Nephron progenitor cell (in vitro differentiated cells): ENCODE measurements at regions not wholly inside any gene's neighbourhood (a gene's known extent, or its start where the extent isn't known, plus 50 kb on each side); places are given as distances from the start of the nearest gene placed in this dataset.

Source experiments
- DNase-seq: peaks from one replicate; pipeline ENCODE4 v3.0.0; 2021
- H3K27ac Mint-ChIP-seq: 2 replicates; pipeline ENCODE4 v1.8.0; 2021; ENCODE audit warnings: mild to moderate bottlenecking, moderate library complexity, mixed read lengths
- H3K27me3 Mint-ChIP-seq: 2 replicates; pipeline ENCODE4 v1.8.0; 2021; ENCODE audit warnings: mild to moderate bottlenecking, low read depth, mixed read lengths; ENCODE audit not compliant: poor library complexity
- H3K36me3 Mint-ChIP-seq: 2 replicates; pipeline ENCODE4 v1.8.0; 2021; ENCODE audit warnings: low read depth, mixed read lengths
- H3K4me1 Mint-ChIP-seq: 2 replicates; pipeline ENCODE4 v1.8.0; 2021; ENCODE audit warnings: mixed read lengths
- H3K4me3 Mint-ChIP-seq: 2 replicates; pipeline ENCODE4 v1.8.0; 2021; ENCODE audit warnings: mild to moderate bottlenecking, moderate library complexity, mixed read lengths
- H3K9me3 Mint-ChIP-seq: 2 replicates; pipeline ENCODE4 v1.8.0; 2021; ENCODE audit warnings: mild to moderate bottlenecking, moderate library complexity, mixed read lengths
- TF ChIP-seq, protein P1 (sequence below): fragments of 200-600 bp; sonication (generic); IDR thresholded peaks from 2 replicates; pipeline ENCODE4 v1.5.0; 2021; ENCODE audit warnings: antibody characterized with exemption

- Mint-ChIP-seq H3K9me3 (no peaks in the 10 kb centered on the region), H3K4me1 (peaks cover 38% of the 10 kb centered on the region), H3K27me3 (peaks cover 2% of the 10 kb centered on the region), H3K4me3 (no peak overlapping the region), H3K27ac (no peak overlapping the region), H3K36me3 (no peaks in the 10 kb centered on the region)
- TF ChIP-seq, protein P1, sequence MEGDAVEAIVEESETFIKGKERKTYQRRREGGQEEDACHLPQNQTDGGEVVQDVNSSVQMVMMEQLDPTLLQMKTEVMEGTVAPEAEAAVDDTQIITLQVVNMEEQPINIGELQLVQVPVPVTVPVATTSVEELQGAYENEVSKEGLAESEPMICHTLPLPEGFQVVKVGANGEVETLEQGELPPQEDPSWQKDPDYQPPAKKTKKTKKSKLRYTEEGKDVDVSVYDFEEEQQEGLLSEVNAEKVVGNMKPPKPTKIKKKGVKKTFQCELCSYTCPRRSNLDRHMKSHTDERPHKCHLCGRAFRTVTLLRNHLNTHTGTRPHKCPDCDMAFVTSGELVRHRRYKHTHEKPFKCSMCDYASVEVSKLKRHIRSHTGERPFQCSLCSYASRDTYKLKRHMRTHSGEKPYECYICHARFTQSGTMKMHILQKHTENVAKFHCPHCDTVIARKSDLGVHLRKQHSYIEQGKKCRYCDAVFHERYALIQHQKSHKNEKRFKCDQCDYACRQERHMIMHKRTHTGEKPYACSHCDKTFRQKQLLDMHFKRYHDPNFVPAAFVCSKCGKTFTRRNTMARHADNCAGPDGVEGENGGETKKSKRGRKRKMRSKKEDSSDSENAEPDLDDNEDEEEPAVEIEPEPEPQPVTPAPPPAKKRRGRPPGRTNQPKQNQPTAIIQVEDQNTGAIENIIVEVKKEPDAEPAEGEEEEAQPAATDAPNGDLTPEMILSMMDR, result no peak
- DNase-seq, result no peak
These were observed 133.7 kb upstream of the TNS3 start for GRCh38 chr7:47715631-47716068.

- H3K4me1 Mint-ChIP-seq, result peaks cover 35% of the 10 kb centered on the region
- peak overlapping the region; percentile 29 for H3K27ac Mint-ChIP-seq
- H3K4me3 Mint-ChIP-seq, result no peak overlapping the region
- TF ChIP-seq, protein P1, result no peak
- H3K9me3 Mint-ChIP-seq, result no peaks in the 10 kb centered on the region
- H3K36me3 Mint-ChIP-seq, result no peaks in the 10 kb centered on the region
- peaks cover 3% of the 10 kb centered on the region for H3K27me3 Mint-ChIP-seq
- no peak for DNase-seq
These were observed 133.0 kb upstream of the TNS3 start for GRCh38 chr7:47714669-47715607.

- no peaks in the 10 kb centered on the region for H3K9me3 Mint-ChIP-seq
- TF ChIP-seq, protein P1, result no peak
- peak overlapping the region; percentile 45 for H3K27ac Mint-ChIP-seq
- peaks cover 40% of the 10 kb centered on the region for H3K4me1 Mint-ChIP-seq
- H3K36me3 Mint-ChIP-seq, result no peaks in the 10 kb centered on the region
- no peak for DNase-seq
- H3K4me3 Mint-ChIP-seq, result no peak overlapping the region
- peaks cover 3% of the 10 kb centered on the region for H3K27me3 Mint-ChIP-seq
These were observed 131.7 kb upstream of the TNS3 start for GRCh38 chr7:47713595-47713994.

DNA sequence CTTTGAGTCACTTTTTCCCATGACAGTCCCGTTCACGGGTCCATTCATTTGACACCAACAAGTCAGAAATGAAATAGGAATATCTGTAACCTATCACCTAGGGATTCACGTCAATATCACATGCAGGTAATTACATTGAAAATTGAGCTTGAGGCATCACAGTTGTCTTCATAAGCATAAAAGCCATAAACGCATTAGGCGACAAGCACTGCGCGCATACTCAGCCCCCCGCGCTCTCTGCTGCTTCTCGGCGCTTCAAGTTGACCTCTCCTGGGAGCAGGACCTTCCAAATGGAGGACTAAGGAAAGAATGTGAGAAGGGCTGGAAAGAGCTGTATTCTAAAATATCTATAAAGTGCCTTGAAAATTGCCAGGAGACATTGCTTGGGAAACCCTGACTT, 130.5 kb upstream of the TNS3 start:
- H3K36me3 Mint-ChIP-seq, result no peaks in the 10 kb centered on the region
- H3K4me1 Mint-ChIP-seq, result peaks cover 46% of the 10 kb centered on the region

GRCh38 chr7:47711776-47712175, 129.9 kb upstream of the TNS3 start:
- no peak overlapping the region for H3K27ac Mint-ChIP-seq
- no peak overlapping the region for H3K4me3 Mint-ChIP-seq
- TF ChIP-seq, protein P1, result no peak
- no peaks in the 10 kb centered on the region for H3K9me3 Mint-ChIP-seq
- no peak for DNase-seq
- peaks cover 3% of the 10 kb centered on the region for H3K27me3 Mint-ChIP-seq
- peaks cover 47% of the 10 kb centered on the region for H3K4me1 Mint-ChIP-seq
- no peaks in the 10 kb centered on the region for H3K36me3 Mint-ChIP-seq

More for the DNA sequence above, 130.5 kb upstream of the TNS3 start:
- Mint-ChIP-seq H3K27ac (no peak overlapping the region), H3K4me3 (no peak overlapping the region), H3K27me3 (peaks cover 3% of the 10 kb centered on the region), H3K9me3 (no peaks in the 10 kb centered on the region)
- TF ChIP-seq, protein P1, result no peak
- DNase-seq, result no peak
